HG03457 (cell line): ENCODE measurements at regions not wholly inside any gene's neighbourhood (a gene's known extent, or its start where the extent isn't known, plus 50 kb on each side); places are given as distances from the start of the nearest gene placed in this dataset.
"Not testable (repeated sequence)": the region's sequence is repeated elsewhere in the genome, so short reads cannot be mapped to it uniquely, and the experiment has no call there.

ENCODE experiments used
- ATAC-seq: cut with Tn5 transposase; IDR thresholded peaks from one replicate; pipeline ENCODE4 v1.9.1; 2021; ENCODE audit warnings: moderate number of reproducible peaks; ENCODE audit not compliant: unreplicated experiment

GRCh38 chr16:29186306-29187220 is 201.7 kb downstream of the LAT start:
- ATAC-seq, result not testable (repeated sequence)

- ATAC-seq, result not testable (repeated sequence)
These were observed 201.0 kb downstream of the LAT start for GRCh38 chr16:29185872-29186271.

- not testable (repeated sequence) for ATAC-seq
These were observed 200.0 kb downstream of the LAT start for GRCh38 chr16:29184738-29185438.

- not testable (repeated sequence) for ATAC-seq
These were observed 198.4 kb downstream of the LAT start for GRCh38 chr16:29182940-29183868.

GRCh38 chr16:29182501-29182900 is 197.6 kb downstream of the LAT start:
- ATAC-seq, result no peak

- ATAC-seq, result not testable (repeated sequence)
These were observed 197.1 kb downstream of the LAT start for GRCh38 chr16:29181921-29182411.

- ATAC-seq, result not testable (repeated sequence)
These were observed 196.5 kb downstream of the LAT start for GRCh38 chr16:29181254-29181780.

GRCh38 chr16:29180206-29180600 is 195.4 kb downstream of the LAT start:
- ATAC-seq, result not testable (repeated sequence)

GRCh38 chr16:29179401-29180205 is 194.8 kb downstream of the LAT start:
- not testable (repeated sequence) for ATAC-seq

- not testable (repeated sequence) for ATAC-seq
These were observed 193.3 kb downstream of the LAT start for GRCh38 chr16:29177888-29178726.

GRCh38 chr16:29177203-29177887 is 192.5 kb downstream of the LAT start:
- not testable (repeated sequence) for ATAC-seq

GRCh38 chr16:29176822-29177202 is 192.0 kb downstream of the LAT start:
- ATAC-seq, result not testable (repeated sequence)

- ATAC-seq, result not testable (repeated sequence)
These were observed 191.3 kb downstream of the LAT start for GRCh38 chr16:29176154-29176470.

- not testable (repeated sequence) for ATAC-seq
These were observed 190.7 kb downstream of the LAT start for GRCh38 chr16:29175411-29176153.

- not testable (repeated sequence) for ATAC-seq
These were observed 188.8 kb downstream of the LAT start for GRCh38 chr16:29173371-29174305.

- not testable (repeated sequence) for ATAC-seq
These were observed 187.4 kb downstream of the LAT start for GRCh38 chr16:29172098-29172724.
